GM21515 (cell line): ENCODE measurements at regions not wholly inside any gene's neighbourhood (a gene's known extent, or its start where the extent isn't known, plus 50 kb on each side); places are given as distances from the start of the nearest gene placed in this dataset.

ENCODE experiments used
- ATAC-seq: cut with Tn5 transposase; IDR thresholded peaks from one replicate; pipeline ENCODE4 v1.9.1; 2021; ENCODE audit not compliant: unreplicated experiment

GRCh38 chr2:16148632-16149348 lies 208.4 kb downstream of the MYCN start:
- ATAC-seq, result no peak

GRCh38 chr2:16142383-16143361 lies 202.3 kb downstream of the MYCN start:
- ATAC-seq, result no peak

GRCh38 chr2:16141641-16141921 lies 201.2 kb downstream of the MYCN start:
- ATAC-seq, result no peak

- no peak for ATAC-seq
Measured at GRCh38 chr2:16140771-16141640, 200.7 kb downstream of the MYCN start.

- ATAC-seq, result no peak
Measured at GRCh38 chr2:16139663-16140615, 199.6 kb downstream of the MYCN start.

GRCh38 chr2:16138811-16139662 lies 198.7 kb downstream of the MYCN start:
- no peak for ATAC-seq

- no peak for ATAC-seq
Measured at GRCh38 chr2:16137080-16137755, 196.9 kb downstream of the MYCN start.

GRCh38 chr2:16136461-16137035 lies 196.2 kb downstream of the MYCN start:
- no peak for ATAC-seq

- no peak for ATAC-seq
Measured at GRCh38 chr2:16135913-16136310, 195.6 kb downstream of the MYCN start.

- no peak for ATAC-seq
Measured at GRCh38 chr2:16135196-16135912, 195.0 kb downstream of the MYCN start.

- ATAC-seq, result no peak
Measured at GRCh38 chr2:16134436-16135165, 194.3 kb downstream of the MYCN start.

GRCh38 chr2:16130906-16131400 lies 190.6 kb downstream of the MYCN start:
- ATAC-seq, result no peak

GRCh38 chr2:16130541-16130880 lies 190.2 kb downstream of the MYCN start:
- ATAC-seq, result no peak

- no peak for ATAC-seq
Measured at GRCh38 chr2:16129716-16130540, 189.6 kb downstream of the MYCN start.

- no peak for ATAC-seq
Measured at GRCh38 chr2:16128746-16129610, 188.6 kb downstream of the MYCN start.
